Prostate gland (tissue), 2 donors: ENCODE measurements at regions not wholly inside any gene's neighbourhood (a gene's known extent, or its start where the extent isn't known, plus 50 kb on each side); places are given as distances from the start of the nearest gene placed in this dataset.

Experiments used
- CTCF ChIP-seq, 4 experiments: fragments of 200-600 bp in 2 of 4; fragments of 450-650 bp in 2 of 4; sonication (generic) in 2 of 4; IDR thresholded peaks; 1 replicate in 3 of 4; 2 replicates in 1 of 4; pipeline ENCODE4 v1.5.1; 2016 to 2019; ENCODE audit warnings: antibody characterized with exemption in 4 of 4, mild to moderate bottlenecking in 2 of 4, moderate library complexity in 2 of 4
- POLR2A ChIP-seq: fragments of 450-650 bp; IDR thresholded peaks from one replicate; pipeline ENCODE4 v1.6.1; 2016; ENCODE audit warnings: antibody characterized with exemption, mild to moderate bottlenecking
- POLR2AphosphoS5 ChIP-seq: sonication (generic); formaldehyde crosslinking; IDR thresholded peaks from one replicate; pipeline ENCODE4 v1.6.1; 2017; ENCODE audit warnings: antibody characterized with exemption

- no peak for TF ChIP-seq CTCF (IDR thresholded peaks at IDR 0.05)
- no peak for TF ChIP-seq POLR2A
- TF ChIP-seq POLR2AphosphoS5, result no peak
Measured at GRCh38 chr5:67360047-67360446, 163.4 kb upstream of the CD180 start.
